Retina (tissue), 1 donor: ENCODE measurements at regions not wholly inside any gene's neighbourhood (a gene's known extent, or its start where the extent isn't known, plus 50 kb on each side); places are given as distances from the start of the nearest gene placed in this dataset.

Experiments used
- DNase-seq: peaks from one replicate; pipeline ENCODE4 v3.0.0-alpha.2; 2016

- DNase-seq: no peak
Measured at GRCh38 chr20:19929481-19930145, 87.5 kb upstream of the NAA20 start.

GRCh38 chr20:19930426-19930825 is 86.7 kb upstream of the NAA20 start:
- DNase-seq: no peak

- DNase-seq: no peak
Measured at GRCh38 chr20:19932170-19932667, 84.9 kb upstream of the NAA20 start.

GRCh38 chr20:19934792-19935491 is 82.2 kb upstream of the NAA20 start:
- DNase-seq: no peak

GRCh38 chr20:19935842-19936241 is 81.3 kb upstream of the NAA20 start:
- DNase-seq: no peak

GRCh38 chr20:19936466-19937200 is 80.5 kb upstream of the NAA20 start:
- no peak for DNase-seq

GRCh38 chr20:19937218-19937617 is 79.9 kb upstream of the NAA20 start:
- DNase-seq: no peak

- no peak for DNase-seq
Measured at GRCh38 chr20:19937651-19938420, 79.3 kb upstream of the NAA20 start.

- DNase-seq: no peak
Measured at GRCh38 chr20:19938421-19939090, 78.6 kb upstream of the NAA20 start.

GRCh38 chr20:19940988-19941460 is 76.1 kb upstream of the NAA20 start:
- no peak for DNase-seq

GRCh38 chr20:19942611-19943010 is 74.6 kb upstream of the NAA20 start:
- DNase-seq: no peak

- DNase-seq: no peak
Measured at GRCh38 chr20:19943061-19943521, 74.1 kb upstream of the NAA20 start.

- no peak for DNase-seq
Measured at GRCh38 chr20:19944772-19945459, 72.2 kb upstream of the NAA20 start.

- DNase-seq: no peak
Measured at GRCh38 chr20:19945732-19946670, 71.2 kb upstream of the NAA20 start.

- no peak for DNase-seq
Measured at GRCh38 chr20:19947611-19948264, 69.4 kb upstream of the NAA20 start.

GRCh38 chr20:19949195-19949867 is 67.8 kb upstream of the NAA20 start:
- DNase-seq: no peak

- DNase-seq: no peak
Measured at GRCh38 chr20:19950042-19950441, 67.1 kb upstream of the NAA20 start.

GRCh38 chr20:19952392-19952791 is 64.8 kb upstream of the NAA20 start:
- DNase-seq: no peak

GRCh38 chr20:19953606-19954005 is 63.6 kb upstream of the NAA20 start:
- DNase-seq: no peak
